ENCODE measurements at regions not wholly inside any gene's neighbourhood (a gene's known extent, or its start where the extent isn't known, plus 50 kb on each side); places are given as distances from the start of the nearest gene placed in this dataset.

DNA sequence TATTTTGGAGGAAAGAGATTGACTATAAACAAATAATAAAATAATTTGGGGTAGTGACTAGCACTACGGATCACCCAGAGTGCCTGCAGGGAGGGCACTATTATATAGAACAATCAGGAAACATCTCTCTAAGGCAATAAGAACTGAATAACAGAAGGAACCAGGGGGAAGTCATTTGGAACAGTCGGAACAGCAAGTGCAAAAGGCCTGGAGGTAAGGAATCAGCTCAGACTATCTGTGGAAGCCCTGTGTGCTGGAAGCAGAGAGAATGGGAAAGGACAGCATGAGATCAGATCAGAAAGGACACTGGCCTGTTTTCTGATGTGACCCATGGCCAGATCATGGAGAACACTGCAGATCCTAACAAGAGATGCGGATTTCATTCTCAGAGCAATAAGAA lies 357.6 kb downstream of the EFNA5 start:
- TF ChIP-seq, protein P1, sequence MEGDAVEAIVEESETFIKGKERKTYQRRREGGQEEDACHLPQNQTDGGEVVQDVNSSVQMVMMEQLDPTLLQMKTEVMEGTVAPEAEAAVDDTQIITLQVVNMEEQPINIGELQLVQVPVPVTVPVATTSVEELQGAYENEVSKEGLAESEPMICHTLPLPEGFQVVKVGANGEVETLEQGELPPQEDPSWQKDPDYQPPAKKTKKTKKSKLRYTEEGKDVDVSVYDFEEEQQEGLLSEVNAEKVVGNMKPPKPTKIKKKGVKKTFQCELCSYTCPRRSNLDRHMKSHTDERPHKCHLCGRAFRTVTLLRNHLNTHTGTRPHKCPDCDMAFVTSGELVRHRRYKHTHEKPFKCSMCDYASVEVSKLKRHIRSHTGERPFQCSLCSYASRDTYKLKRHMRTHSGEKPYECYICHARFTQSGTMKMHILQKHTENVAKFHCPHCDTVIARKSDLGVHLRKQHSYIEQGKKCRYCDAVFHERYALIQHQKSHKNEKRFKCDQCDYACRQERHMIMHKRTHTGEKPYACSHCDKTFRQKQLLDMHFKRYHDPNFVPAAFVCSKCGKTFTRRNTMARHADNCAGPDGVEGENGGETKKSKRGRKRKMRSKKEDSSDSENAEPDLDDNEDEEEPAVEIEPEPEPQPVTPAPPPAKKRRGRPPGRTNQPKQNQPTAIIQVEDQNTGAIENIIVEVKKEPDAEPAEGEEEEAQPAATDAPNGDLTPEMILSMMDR (IDR thresholded peaks at IDR 0.05; ENCODE audit: insufficient read depth, low read length, severe bottlenecking): no peak
- Histone ChIP-seq H3K4me3 (ENCODE audit: low read depth, low read length) (no peak overlapping the region), H3K27me3 (ENCODE audit: control insufficient read depth, insufficient read depth, low read length) (no peaks in the 10 kb centered on the region), H3K36me3 (ENCODE audit: control insufficient read depth, insufficient read depth, low read length) (no peaks in the 10 kb centered on the region)
- no peak for DNase-seq (ENCODE audit: low read depth)
- no peak for FAIRE-seq

DNA sequence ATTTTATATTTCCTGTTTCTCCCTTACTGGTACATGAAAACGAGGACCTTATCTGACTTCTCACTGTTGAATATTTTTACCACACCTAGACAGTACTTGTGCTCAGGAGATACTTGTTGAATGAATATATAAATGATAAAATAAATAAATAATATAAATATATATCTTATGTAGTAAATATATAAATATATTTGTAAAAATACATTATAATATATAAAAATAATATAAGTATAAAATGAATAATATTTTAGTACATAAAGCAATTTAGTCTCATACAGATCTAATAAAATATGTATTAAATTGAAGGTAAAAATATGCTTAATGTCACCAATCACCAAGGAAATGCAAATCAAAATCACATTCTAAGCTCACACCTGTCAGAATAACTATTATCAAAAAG lies 360.6 kb downstream of the EFNA5 start:
- Histone ChIP-seq H3K36me3 (ENCODE audit: control insufficient read depth, insufficient read depth, low read length) (no peaks in the 10 kb centered on the region), H3K27me3 (ENCODE audit: control insufficient read depth, insufficient read depth, low read length) (no peaks in the 10 kb centered on the region), H3K4me3 (ENCODE audit: low read depth, low read length) (no peak overlapping the region)
- TF ChIP-seq, protein P1 (IDR thresholded peaks at IDR 0.05; ENCODE audit: insufficient read depth, low read length, severe bottlenecking): no peak
- FAIRE-seq (no peak), DNase-seq (ENCODE audit: low read depth) (no peak)

DNA sequence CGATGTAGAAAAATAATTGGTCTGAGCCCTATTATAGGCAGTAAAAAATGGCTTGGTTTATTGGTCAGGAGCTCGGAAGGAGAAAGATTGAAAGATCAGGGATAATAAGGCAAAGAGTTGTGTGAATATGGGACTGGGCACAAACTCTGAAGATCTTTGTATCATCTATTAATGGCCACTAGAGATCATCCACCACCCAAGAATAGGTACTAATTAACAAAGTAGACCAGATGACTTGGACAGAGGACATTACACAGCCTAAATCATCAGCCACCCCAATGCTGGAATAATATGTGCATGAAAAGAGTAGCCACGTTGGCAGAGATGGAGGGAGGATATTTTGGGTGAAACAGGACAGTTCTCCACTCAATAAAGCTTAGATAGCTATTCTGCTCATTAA lies 364.1 kb downstream of the EFNA5 start:
- no peaks in the 10 kb centered on the region for H3K36me3 ChIP-seq (ENCODE audit: control insufficient read depth, insufficient read depth, low read length)
- DNase-seq (ENCODE audit: low read depth) (no peak), FAIRE-seq (no peak)
- TF ChIP-seq, protein P1 (IDR thresholded peaks at IDR 0.05; ENCODE audit: insufficient read depth, low read length, severe bottlenecking): no peak
- no peaks in the 10 kb centered on the region for H3K27me3 ChIP-seq (ENCODE audit: control insufficient read depth, insufficient read depth, low read length)
- H3K4me3 ChIP-seq (ENCODE audit: low read depth, low read length): no peak overlapping the region

DNA sequence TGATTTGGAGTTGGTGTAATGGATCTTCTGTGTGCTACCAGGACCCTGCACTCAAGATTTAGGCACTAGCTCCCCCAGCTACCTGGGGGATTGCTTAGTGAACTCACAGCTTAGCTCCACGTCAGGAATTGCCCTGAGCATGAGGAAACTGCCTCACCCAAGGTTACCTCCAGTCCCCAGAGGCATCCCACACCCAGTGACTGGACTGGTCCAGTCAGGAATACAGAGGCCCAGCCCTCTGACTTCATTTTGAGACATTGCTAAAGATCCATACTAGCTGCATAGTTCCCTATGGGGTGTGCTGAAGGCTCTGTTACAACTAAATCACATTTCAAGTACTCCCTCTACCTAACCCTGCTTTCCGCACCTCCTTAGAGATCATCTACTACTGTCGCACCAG lies 364.7 kb downstream of the EFNA5 start:
- no peaks in the 10 kb centered on the region for H3K27me3 ChIP-seq (ENCODE audit: control insufficient read depth, insufficient read depth, low read length)
- DNase-seq (ENCODE audit: low read depth) (peak; percentile 70), FAIRE-seq (no peak)
- TF ChIP-seq, protein P1 (IDR thresholded peaks at IDR 0.05; ENCODE audit: insufficient read depth, low read length, severe bottlenecking): no peak
- no peak overlapping the region for H3K4me3 ChIP-seq (ENCODE audit: low read depth, low read length)
- H3K36me3 ChIP-seq (ENCODE audit: control insufficient read depth, insufficient read depth, low read length): no peaks in the 10 kb centered on the region

DNA sequence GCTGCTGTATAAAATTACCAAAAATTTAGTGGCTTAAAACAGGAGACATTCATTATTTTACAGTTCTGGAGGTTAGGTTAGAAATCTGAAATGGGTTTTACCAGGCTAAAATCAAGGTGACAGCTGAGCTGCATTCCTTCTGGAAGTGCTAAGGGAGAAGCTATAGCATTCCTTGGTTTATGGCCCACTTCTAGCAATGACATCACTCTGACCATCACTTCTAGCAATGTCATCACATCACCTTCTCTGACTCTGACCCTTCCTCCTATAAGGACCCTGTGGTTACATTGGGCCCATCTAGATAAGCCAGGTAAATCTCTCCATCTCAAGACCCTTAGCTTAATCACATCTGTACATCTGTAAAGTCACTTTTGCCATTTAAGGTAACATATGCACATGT lies 366.1 kb downstream of the EFNA5 start:
- no peak for FAIRE-seq
- no peak for DNase-seq (ENCODE audit: low read depth)
- TF ChIP-seq, protein P1 (IDR thresholded peaks at IDR 0.05; ENCODE audit: insufficient read depth, low read length, severe bottlenecking): no peak
- Histone ChIP-seq H3K36me3 (ENCODE audit: control insufficient read depth, insufficient read depth, low read length) (no peaks in the 10 kb centered on the region), H3K4me3 (ENCODE audit: low read depth, low read length) (no peak overlapping the region), H3K27me3 (ENCODE audit: control insufficient read depth, insufficient read depth, low read length) (no peaks in the 10 kb centered on the region)

DNA sequence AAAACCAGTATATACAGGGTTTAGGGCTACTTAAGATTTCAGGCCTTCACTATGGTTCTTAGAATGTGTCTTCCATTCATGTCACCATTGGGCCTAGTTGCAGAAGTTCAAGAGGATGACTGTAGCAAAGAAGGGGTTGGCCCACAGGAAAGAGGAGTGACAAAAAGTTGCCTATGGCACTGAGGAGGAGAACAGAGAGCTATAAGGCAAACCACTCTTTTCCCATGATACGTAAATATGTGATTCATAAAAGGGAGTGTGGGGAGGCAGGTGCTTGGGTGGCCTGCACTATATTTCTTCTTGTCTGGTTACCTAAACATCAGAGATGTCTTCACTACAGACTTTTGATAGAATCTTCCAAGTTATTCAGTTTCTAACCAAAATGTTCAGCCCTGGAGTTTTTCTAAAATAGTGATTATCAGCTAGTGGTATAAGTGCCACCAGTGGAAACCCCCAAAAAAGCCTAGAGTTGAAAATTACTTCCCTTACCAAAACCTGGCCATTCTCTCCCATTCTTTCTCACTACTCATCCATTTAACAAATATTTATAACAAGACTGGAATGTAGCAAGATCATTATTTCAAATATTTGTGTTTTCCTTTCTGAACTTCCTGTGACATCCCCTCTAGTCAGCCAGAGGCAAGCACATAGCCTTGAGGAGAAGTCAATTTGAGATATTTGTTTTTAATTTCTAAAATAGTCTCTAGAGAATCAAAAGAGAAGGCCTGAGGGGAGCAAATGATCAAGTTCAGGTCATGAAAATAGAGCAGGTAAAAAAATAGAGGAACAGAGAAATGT lies 367.4 kb downstream of the EFNA5 start:
- no peak for DNase-seq (ENCODE audit: low read depth)
- TF ChIP-seq, protein P1 (IDR thresholded peaks at IDR 0.05; ENCODE audit: insufficient read depth, low read length, severe bottlenecking): no peak
- Histone ChIP-seq H3K4me3 (ENCODE audit: low read depth, low read length) (no peak overlapping the region), H3K27me3 (ENCODE audit: control insufficient read depth, insufficient read depth, low read length) (no peaks in the 10 kb centered on the region), H3K36me3 (ENCODE audit: control insufficient read depth, insufficient read depth, low read length) (no peaks in the 10 kb centered on the region)
- no peak for FAIRE-seq
